ENCODE measurements at regions not wholly inside any gene's neighbourhood (a gene's known extent, or its start where the extent isn't known, plus 50 kb on each side); places are given as distances from the start of the nearest gene placed in this dataset.

DNA sequence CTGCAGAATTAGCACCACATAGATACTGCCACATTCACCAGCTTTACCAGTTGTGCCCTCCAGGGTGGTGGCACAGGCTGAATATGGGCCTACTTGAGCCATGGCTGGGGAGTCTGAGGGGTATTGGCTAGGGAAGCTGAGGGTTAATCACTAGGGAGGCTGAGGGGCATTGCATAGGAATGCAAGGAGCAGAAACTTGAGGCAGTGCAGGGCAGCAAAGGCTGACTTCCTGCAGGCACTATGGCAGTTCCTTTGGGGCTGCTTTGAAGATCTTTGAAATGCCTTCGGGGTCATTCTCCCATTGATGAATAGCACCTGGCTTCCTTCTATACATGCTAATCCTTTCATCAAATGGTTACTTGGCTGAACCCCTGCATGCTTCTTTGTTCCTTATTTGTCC lies 171.5 kb downstream of the RCN1 start:
- Histone ChIP-seq H3K9ac (ENCODE audit: control insufficient read depth, insufficient read depth, low read length) (no peak overlapping the region), H4K20me1 (ENCODE audit: control insufficient read depth, insufficient read depth) (no peaks in the 10 kb centered on the region), H3K9me3 (replicated peaks; ENCODE audit: control insufficient read depth, insufficient read depth, low read length) (no peaks in the 10 kb centered on the region), H3K4me3 (no peak overlapping the region), H3K4me1 (ENCODE audit: control insufficient read depth, insufficient read depth, low read length) (0 out of 2 replicates have a peak, but pooled peaks cover 4% of the 10 kb centered on the region), H3K4me2 (ENCODE audit: control insufficient read depth, insufficient read depth) (no peak overlapping the region), H3K27me3 (replicated peaks in 1 of 2; ENCODE audit: control insufficient read depth in 2 of 2, insufficient read depth in 2 of 2, low read length in 1 of 2) (no peaks in the 10 kb centered on the region), H3K36me3 (ENCODE audit: control insufficient read depth in 2 of 2, insufficient read depth in 2 of 2, low read length in 1 of 2) (no peaks in the 10 kb centered on the region), H3K79me2 (ENCODE audit: control insufficient read depth, insufficient read depth, low read length) (no peaks in the 10 kb centered on the region), H3K27ac (ENCODE audit: control insufficient read depth, insufficient read depth) (no peak overlapping the region), H2AFZ (ENCODE audit: control insufficient read depth, low read depth, low read length) (no peak overlapping the region)
- in situ Hi-C loops (cut with MboI) = no loop called here
- no TSS peak for BruUV-seq (replicated peaks)
- CTCF ChIA-PET = no interaction called here
- POLR2A ChIA-PET = no interaction called here
- no peak for FAIRE-seq
- 8% methylated on average over 1 of the region's 1 CpG for WGBS (ENCODE audit: insufficient coverage, insufficient replicate concordance, low lambda C conversion rate, missing lambda C conversion rate)
- SMC1A ChIA-PET (ENCODE audit: uncharacterized antibody, unreplicated experiment) = no interaction called here
- no peak for DNase-seq (ENCODE audit: low read depth, low spot score)
- RAD21 ChIA-PET (ENCODE audit: unreplicated experiment) = no interaction called here
- no peak for ATAC-seq
- intact Hi-C loops (cut with micrococcal nuclease; ENCODE audit: unreplicated experiment) = no loop called here
- TF ChIP-seq ZNF622 (IDR thresholded peaks at IDR 0.05) (no peak), MTA3 (IDR thresholded peaks at IDR 0.05; ENCODE audit: borderline replicate concordance, low read length) (no peak), GATAD2B (conservative IDR thresholded peaks at IDR 0.05; ENCODE audit: low read depth) (no peak), NFXL1 (IDR thresholded peaks at IDR 0.05; ENCODE audit: borderline replicate concordance) (no peak), CEBPB (IDR thresholded peaks at IDR 0.05; ENCODE audit: borderline replicate concordance in 1 of 2, low read depth in 2 of 2, low read length in 2 of 2) (no peak), RELA (IDR thresholded peaks at IDR 0.05; ENCODE audit: borderline replicate concordance, partially characterized antibody) (no peak), TCF7 (IDR thresholded peaks at IDR 0.05; ENCODE audit: borderline replicate concordance) (no peak), ESRRA (IDR thresholded peaks at IDR 0.05; ENCODE audit: low read length) (no peak), MEF2A (IDR thresholded peaks at IDR 0.05; ENCODE audit: insufficient read depth, low read depth, low read length) (no peak), EP300 (IDR thresholded peaks at IDR 0.05; ENCODE audit: borderline replicate concordance in 1 of 2, control insufficient read depth in 1 of 2, low read depth in 2 of 2, low read length in 2 of 2) (no peak), ZNF274 (IDR thresholded peaks at IDR 0.05; ENCODE audit: insufficient read depth, insufficient read length) (no peak), RAD51 (IDR thresholded peaks at IDR 0.05) (no peak), SMC3 (IDR thresholded peaks at IDR 0.05; ENCODE audit: borderline replicate concordance, low read length) (no peak), HDAC2 (IDR thresholded peaks at IDR 0.05) (no peak), STAT1 (conservative IDR thresholded peaks at IDR 0.05) (no peak), SMAD5 (IDR thresholded peaks at IDR 0.05; ENCODE audit: low read depth) (no peak)
- TF ChIP-seq, protein P1, sequence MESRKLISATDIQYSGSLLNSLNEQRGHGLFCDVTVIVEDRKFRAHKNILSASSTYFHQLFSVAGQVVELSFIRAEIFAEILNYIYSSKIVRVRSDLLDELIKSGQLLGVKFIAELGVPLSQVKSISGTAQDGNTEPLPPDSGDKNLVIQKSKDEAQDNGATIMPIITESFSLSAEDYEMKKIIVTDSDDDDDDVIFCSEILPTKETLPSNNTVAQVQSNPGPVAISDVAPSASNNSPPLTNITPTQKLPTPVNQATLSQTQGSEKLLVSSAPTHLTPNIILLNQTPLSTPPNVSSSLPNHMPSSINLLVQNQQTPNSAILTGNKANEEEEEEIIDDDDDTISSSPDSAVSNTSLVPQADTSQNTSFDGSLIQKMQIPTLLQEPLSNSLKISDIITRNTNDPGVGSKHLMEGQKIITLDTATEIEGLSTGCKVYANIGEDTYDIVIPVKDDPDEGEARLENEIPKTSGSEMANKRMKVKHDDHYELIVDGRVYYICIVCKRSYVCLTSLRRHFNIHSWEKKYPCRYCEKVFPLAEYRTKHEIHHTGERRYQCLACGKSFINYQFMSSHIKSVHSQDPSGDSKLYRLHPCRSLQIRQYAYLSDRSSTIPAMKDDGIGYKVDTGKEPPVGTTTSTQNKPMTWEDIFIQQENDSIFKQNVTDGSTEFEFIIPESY (IDR thresholded peaks at IDR 0.05) = no peak
- TF ChIP-seq, protein P2, sequence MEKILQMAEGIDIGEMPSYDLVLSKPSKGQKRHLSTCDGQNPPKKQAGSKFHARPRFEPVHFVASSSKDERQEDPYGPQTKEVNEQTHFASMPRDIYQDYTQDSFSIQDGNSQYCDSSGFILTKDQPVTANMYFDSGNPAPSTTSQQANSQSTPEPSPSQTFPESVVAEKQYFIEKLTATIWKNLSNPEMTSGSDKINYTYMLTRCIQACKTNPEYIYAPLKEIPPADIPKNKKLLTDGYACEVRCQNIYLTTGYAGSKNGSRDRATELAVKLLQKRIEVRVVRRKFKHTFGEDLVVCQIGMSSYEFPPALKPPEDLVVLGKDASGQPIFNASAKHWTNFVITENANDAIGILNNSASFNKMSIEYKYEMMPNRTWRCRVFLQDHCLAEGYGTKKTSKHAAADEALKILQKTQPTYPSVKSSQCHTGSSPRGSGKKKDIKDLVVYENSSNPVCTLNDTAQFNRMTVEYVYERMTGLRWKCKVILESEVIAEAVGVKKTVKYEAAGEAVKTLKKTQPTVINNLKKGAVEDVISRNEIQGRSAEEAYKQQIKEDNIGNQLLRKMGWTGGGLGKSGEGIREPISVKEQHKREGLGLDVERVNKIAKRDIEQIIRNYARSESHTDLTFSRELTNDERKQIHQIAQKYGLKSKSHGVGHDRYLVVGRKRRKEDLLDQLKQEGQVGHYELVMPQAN (conservative IDR thresholded peaks at IDR 0.05) = no peak
- TF ChIP-seq, protein P3, sequence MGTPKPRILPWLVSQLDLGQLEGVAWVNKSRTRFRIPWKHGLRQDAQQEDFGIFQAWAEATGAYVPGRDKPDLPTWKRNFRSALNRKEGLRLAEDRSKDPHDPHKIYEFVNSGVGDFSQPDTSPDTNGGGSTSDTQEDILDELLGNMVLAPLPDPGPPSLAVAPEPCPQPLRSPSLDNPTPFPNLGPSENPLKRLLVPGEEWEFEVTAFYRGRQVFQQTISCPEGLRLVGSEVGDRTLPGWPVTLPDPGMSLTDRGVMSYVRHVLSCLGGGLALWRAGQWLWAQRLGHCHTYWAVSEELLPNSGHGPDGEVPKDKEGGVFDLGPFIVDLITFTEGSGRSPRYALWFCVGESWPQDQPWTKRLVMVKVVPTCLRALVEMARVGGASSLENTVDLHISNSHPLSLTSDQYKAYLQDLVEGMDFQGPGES (IDR thresholded peaks at IDR 0.05) = no peak
- TF ChIP-seq, protein P4, sequence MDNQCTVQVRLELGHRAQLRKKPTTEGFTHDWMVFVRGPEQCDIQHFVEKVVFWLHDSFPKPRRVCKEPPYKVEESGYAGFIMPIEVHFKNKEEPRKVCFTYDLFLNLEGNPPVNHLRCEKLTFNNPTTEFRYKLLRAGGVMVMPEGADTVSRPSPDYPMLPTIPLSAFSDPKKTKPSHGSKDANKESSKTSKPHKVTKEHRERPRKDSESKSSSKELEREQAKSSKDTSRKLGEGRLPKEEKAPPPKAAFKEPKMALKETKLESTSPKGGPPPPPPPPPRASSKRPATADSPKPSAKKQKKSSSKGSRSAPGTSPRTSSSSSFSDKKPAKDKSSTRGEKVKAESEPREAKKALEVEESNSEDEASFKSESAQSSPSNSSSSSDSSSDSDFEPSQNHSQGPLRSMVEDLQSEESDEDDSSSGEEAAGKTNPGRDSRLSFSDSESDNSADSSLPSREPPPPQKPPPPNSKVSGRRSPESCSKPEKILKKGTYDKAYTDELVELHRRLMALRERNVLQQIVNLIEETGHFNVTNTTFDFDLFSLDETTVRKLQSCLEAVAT (IDR thresholded peaks at IDR 0.05) = no peak

Data from GM12878 (cell line).